ENCODE measurements at regions not wholly inside any gene's neighbourhood (a gene's known extent, or its start where the extent isn't known, plus 50 kb on each side); places are given as distances from the start of the nearest gene placed in this dataset.
A peak's percentile ranks its signal among the peaks of the same experiment; 100 is the strongest.

DNA sequence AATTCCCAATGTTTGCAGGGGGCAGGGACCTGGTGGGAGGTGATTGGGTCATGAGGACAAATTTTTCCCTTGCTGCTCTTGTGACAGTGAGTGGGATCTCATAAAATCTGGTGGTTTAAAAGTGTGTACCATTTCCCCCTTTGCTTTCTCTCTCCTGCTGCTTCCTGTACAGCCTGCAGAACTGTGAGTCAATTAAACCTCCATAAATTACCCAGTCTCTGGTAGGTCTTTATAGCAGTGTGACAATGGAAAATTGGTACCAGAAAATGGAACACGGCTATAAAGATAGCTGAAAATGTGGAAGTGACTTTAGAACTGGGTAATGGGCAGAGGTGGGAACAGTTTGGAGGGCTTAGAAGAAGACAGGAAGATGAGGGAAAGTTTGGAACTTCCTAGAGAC is 108.7 kb upstream of the NPFFR2 start:
- DNase-seq (ENCODE audit: extremely low read depth, low read depth), result no peak

DNA sequence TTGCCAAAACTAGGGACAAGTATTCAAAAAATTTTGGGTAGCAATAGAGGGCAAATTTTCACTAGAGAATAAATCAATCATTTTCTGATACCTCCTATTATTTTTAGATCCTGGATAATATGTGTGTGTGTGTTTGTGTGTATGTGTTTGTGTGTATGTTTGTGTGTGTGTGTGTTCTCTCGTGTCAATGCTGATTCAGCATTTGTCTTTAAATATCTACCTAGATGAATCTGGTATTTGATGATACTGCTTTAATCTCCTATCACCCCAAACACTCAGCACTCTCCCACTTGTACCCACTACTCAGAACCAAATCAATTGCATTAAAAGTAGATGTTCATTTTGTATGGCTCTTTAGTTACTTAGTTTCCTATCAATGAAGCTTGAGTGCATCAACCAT is 101.3 kb upstream of the NPFFR2 start:
- no peak for DNase-seq (ENCODE audit: extremely low read depth, low read depth)

- no peak for DNase-seq (ENCODE audit: extremely low read depth, low read depth)
These were observed 98.9 kb upstream of the NPFFR2 start for GRCh38 chr4:71932941-71933340.

- no peak for DNase-seq (ENCODE audit: extremely low read depth, low read depth)
These were observed 93.0 kb upstream of the NPFFR2 start for GRCh38 chr4:71938776-71939175.

- peak; percentile 8 for DNase-seq (ENCODE audit: extremely low read depth, low read depth)
These were observed 90.8 kb upstream of the NPFFR2 start for GRCh38 chr4:71941001-71941400.

- no peak for DNase-seq (ENCODE audit: extremely low read depth, low read depth)
These were observed 86.8 kb upstream of the NPFFR2 start for GRCh38 chr4:71944956-71945355.

DNA sequence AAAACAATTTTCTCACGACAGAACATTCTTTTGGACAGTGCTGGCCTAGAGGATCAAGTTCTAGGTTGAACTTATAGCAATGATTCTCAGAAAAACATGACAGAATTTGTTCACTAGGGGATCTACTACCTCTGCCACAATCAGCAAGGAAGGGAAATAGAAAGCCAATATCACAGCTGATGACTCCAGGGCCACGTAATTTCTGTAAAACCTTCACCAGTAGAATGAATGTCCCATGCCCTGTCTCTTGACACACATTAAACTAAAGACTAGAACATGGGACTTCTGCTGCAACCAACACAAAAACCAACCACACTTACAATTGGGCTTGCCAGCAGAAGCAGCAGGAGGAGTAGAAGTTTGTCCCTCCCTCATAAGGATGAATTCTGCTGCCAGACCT is 86.0 kb upstream of the NPFFR2 start:
- DNase-seq (ENCODE audit: extremely low read depth, low read depth), result no peak

DNA sequence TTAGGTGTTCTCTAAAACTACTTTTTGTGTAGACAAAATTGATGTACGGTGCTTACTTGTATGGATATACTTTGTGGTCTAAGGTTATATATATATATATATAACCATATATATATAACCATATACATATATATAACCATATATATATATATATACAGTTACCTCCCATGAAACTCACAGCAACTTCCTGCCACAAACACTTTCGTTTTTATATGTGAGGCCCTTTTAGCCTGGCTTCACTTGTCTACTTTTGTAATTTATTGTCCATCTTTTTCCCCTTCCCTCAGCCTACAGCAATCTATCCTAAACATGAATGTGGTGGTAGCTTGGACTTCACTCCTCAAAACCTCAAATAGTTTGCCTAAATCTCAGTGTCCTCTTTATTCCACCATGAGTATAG is 72.8 kb upstream of the NPFFR2 start:
- no peak for DNase-seq (ENCODE audit: extremely low read depth, low read depth)

GRCh38 chr4:71962622-71963264 is 69.1 kb upstream of the NPFFR2 start:
- no peak for DNase-seq (ENCODE audit: extremely low read depth, low read depth)

DNA sequence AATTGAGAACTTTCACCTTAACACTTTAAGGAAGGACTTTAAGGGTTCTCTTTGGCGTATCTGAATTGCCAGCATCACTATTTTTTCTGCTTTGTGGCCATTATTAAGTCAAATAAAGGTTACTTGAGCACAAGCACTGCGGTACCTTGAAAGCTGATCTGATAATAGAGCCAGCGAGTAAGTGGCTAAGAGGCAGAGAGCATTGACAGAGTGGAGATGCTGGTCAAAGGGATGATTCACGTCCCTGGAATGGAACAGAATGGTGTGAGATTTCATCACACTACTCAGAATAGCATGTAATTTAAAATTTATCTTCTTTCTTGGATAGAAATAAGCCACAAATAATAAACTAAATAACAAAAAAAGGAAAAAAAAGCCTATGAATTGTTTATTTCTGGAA is 57.1 kb upstream of the NPFFR2 start:
- DNase-seq (ENCODE audit: extremely low read depth, low read depth), result peak; percentile 46

- DNase-seq (ENCODE audit: extremely low read depth, low read depth), result no peak
These were observed 55.3 kb upstream of the NPFFR2 start for GRCh38 chr4:71976523-71976922.

- no peak for DNase-seq (ENCODE audit: extremely low read depth, low read depth)
These were observed 53.5 kb upstream of the NPFFR2 start for GRCh38 chr4:71978210-71978835.

DNA sequence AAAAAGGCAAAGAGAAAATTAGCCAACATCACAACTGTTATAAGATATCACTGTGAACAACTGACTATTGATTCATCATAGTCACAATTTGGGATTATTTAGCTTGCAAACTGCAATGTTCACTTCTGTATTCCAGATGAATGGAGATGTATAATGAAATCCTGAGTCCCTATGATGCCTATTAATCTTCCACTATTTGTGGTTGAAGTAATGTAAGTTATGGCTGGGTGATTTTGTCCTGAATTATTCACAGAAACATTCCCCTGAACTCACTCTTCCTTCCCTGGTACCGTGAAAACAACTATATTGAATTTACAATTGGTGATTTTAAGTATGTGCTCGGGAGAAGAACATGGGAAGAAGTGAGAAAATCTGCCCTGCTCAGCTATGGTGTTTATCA is 50.8 kb upstream of the NPFFR2 start:
- DNase-seq (ENCODE audit: extremely low read depth, low read depth), result no peak
